Body of pancreas (tissue), 4 donors: ENCODE measurements at regions not wholly inside any gene's neighbourhood (a gene's known extent, or its start where the extent isn't known, plus 50 kb on each side); places are given as distances from the start of the nearest gene placed in this dataset.

Source experiments
- ATAC-seq: fragments of 150-250 bp; one replicate; pipeline ENCODE4 v1.9.1; 2016
- DNase-seq, 4 donors: peaks; one replicate each; pipeline ENCODE4 v3.0.0-alpha.2; 2019
- H3K27ac ChIP-seq, 4 donors: fragments of 200-600 bp; sonication (generic); 1 replicate in 3 of 4; 2 replicates in 1 of 4; pipeline versions ENCODE4 v1.5.1 to v1.6.1; 2016 to 2019; ENCODE audit warnings: mild to moderate bottlenecking in 1 of 4, mixed read lengths in 1 of 4, moderate library complexity in 1 of 4
- H3K27me3 ChIP-seq, 2 donors: fragments of 200-600 bp; sonication (generic); one replicate each; pipeline ENCODE4 v1.6.0; 2016; ENCODE audit warnings: mild to moderate bottlenecking in 1 of 2
- H3K36me3 ChIP-seq, 2 donors: fragments of 200-600 bp; sonication (generic); replicated peaks in 1 of 2; 2 replicates each; pipeline ENCODE4 v1.5.1; 2016; ENCODE audit warnings: low read depth in 2 of 2; ENCODE audit not compliant: insufficient read depth in 1 of 2
- H3K4me1 ChIP-seq: fragments of 200-600 bp; sonication (generic); one replicate; pipeline ENCODE4 v1.6.0; 2016
- H3K4me3 ChIP-seq, 2 donors: fragments of 200-600 bp; sonication (generic); 1 replicate in 1 of 2; 2 replicates in 1 of 2; pipeline ENCODE4 v1.5.1; 2016 to 2019
- H3K9me3 ChIP-seq, 3 donors: fragments of 200-600 bp; sonication (generic); 1 replicate in 2 of 3; 2 replicates in 1 of 3; pipeline ENCODE4 v1.5.1; 2016
- CTCF ChIP-seq, 7 experiments: fragments of 450-650 bp in 4 of 7; fragments of 200-600 bp in 3 of 7; sonication (generic) in 3 of 7; IDR thresholded peaks; one replicate each; pipeline ENCODE4 v1.5.1; 2016 to 2019; ENCODE audit warnings: antibody characterized with exemption in 7 of 7
- POLR2A ChIP-seq, 3 donors: fragments of 450-650 bp; IDR thresholded peaks; one replicate each; pipeline ENCODE4 v1.6.1; 2016; ENCODE audit warnings: antibody characterized with exemption in 3 of 3, mild to moderate bottlenecking in 2 of 3
- WGBS, 2 donors: methylation state at CpG; one replicate each; pipeline ENCODE4 v1.1.5; 2017; 5-methylcytosine and 5-hydroxymethylcytosine counted together
- intact Hi-C: fragments of 100-400 bp; cut with DNase I; formaldehyde crosslinking; loops from one replicate; pipeline ENCODE4 v1.15.1; 2023

- intact Hi-C loops, result no loop called here
- Histone ChIP-seq H3K36me3 (no peaks in the 10 kb centered on the region), H3K27ac (no peak overlapping the region), H3K4me3 (no peak overlapping the region), H3K4me1 (no peaks in the 10 kb centered on the region), H3K9me3 (no peaks in the 10 kb centered on the region), H3K27me3 (no peaks in the 10 kb centered on the region)
- no peak for TF ChIP-seq POLR2A (IDR thresholded peaks at IDR 0.05)
- TF ChIP-seq CTCF (IDR thresholded peaks at IDR 0.05), result no peak
- ATAC-seq, result no peak
- DNase-seq, result no peak
Observed at GRCh38 chr3:187822402-187822801, 77.1 kb upstream of the BCL6 start.

- no peak overlapping the region for H3K27ac ChIP-seq
- no peaks in the 10 kb centered on the region for H3K4me1 ChIP-seq
- H3K4me3 ChIP-seq, result no peak overlapping the region
- no peak for ATAC-seq
- intact Hi-C loops, result no loop called here
- TF ChIP-seq POLR2A (IDR thresholded peaks at IDR 0.05) (no peak), CTCF (IDR thresholded peaks at IDR 0.05) (no peak)
- WGBS, 2 donors, result 95 to 100% methylated on average over 2 of the region's 2 CpGs
- no peak for DNase-seq
- H3K9me3 ChIP-seq, result no peaks in the 10 kb centered on the region
- H3K27me3 ChIP-seq, result no peaks in the 10 kb centered on the region
- no peaks in the 10 kb centered on the region for H3K36me3 ChIP-seq
Observed at GRCh38 chr3:187823746-187824145, 78.5 kb upstream of the BCL6 start.

GRCh38 chr3:187827723-187828122, 82.5 kb upstream of the BCL6 start:
- no peak for TF ChIP-seq CTCF (IDR thresholded peaks at IDR 0.05)
- TF ChIP-seq POLR2A (IDR thresholded peaks at IDR 0.05), result no peak
- Histone ChIP-seq H3K9me3 (no peaks in the 10 kb centered on the region), H3K36me3 (no peaks in the 10 kb centered on the region), H3K27ac (no peak overlapping the region), H3K4me3 (no peak overlapping the region), H3K4me1 (no peaks in the 10 kb centered on the region), H3K27me3 (no peaks in the 10 kb centered on the region)
- WGBS, 2 donors, result 75 to 89% methylated on average over 2 of the region's 2 CpGs
- intact Hi-C loops, result no loop called here
- DNase-seq (no peak), ATAC-seq (no peak)

GRCh38 chr3:187828579-187829452, 83.5 kb upstream of the BCL6 start:
- Histone ChIP-seq H3K9me3 (no peaks in the 10 kb centered on the region), H3K4me1 (no peaks in the 10 kb centered on the region), H3K27me3 (no peaks in the 10 kb centered on the region), H3K4me3 (no peak overlapping the region), H3K36me3 (no peaks in the 10 kb centered on the region), H3K27ac (no peak overlapping the region)
- intact Hi-C loops, result no loop called here
- no peak for TF ChIP-seq CTCF (IDR thresholded peaks at IDR 0.05)
- TF ChIP-seq POLR2A (IDR thresholded peaks at IDR 0.05), result no peak
- ATAC-seq (no peak), DNase-seq (no peak)
- 74 to 83% methylated on average over 7 of the region's 7 CpGs for WGBS, 2 donors

- intact Hi-C loops, result no loop called here
- Histone ChIP-seq H3K9me3 (no peaks in the 10 kb centered on the region), H3K27me3 (no peaks in the 10 kb centered on the region), H3K36me3 (no peaks in the 10 kb centered on the region), H3K4me1 (no peaks in the 10 kb centered on the region), H3K4me3 (no peak overlapping the region), H3K27ac (no peak overlapping the region)
- 94 to 95% methylated on average over 1 of the region's 1 CpG for WGBS, 2 donors
- ATAC-seq (no peak), DNase-seq (no peak)
- TF ChIP-seq POLR2A (IDR thresholded peaks at IDR 0.05), result no peak
- TF ChIP-seq CTCF (IDR thresholded peaks at IDR 0.05), result no peak
Observed at GRCh38 chr3:187830181-187830580, 84.9 kb upstream of the BCL6 start.
